ENCODE measurements at regions not wholly inside any gene's neighbourhood (a gene's known extent, or its start where the extent isn't known, plus 50 kb on each side); places are given as distances from the start of the nearest gene placed in this dataset.

DNA sequence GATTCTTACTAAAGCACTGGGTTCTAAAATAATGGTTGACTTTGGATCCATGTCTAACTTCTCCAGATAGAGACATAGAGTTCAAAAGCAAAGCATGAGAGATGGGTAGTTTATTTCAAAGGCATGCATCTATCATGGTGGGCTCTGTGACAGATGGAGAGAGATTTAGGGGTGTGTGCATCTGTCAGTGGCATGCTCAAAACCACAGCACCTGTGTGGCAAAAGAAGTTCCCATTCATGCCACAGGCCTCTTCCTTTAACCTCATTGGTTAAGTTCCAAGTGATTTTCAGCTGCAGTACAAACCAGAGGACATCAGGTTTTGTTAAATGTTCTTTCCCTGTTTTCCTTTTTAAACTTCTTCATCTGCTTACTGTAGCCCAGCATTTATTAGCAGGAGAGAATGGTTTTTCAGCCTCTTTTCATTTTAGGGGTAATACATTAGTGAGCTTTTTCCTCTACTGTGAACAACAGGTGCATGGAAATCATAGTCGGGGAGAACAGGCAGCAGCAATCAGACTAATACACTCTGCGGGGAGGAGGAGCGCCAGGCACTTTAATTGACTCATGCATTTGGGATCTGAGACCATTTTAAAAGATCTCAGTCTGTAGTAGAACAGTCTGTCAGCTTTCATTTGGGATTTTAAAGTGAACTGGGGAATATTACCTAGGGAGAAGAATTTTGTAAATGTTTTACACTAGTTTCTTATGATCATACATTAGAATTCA is 52.4 kb upstream of the UPP2 start:
- no peak for DNase-seq (ENCODE audit: low read depth in 2 of 2)

GRCh38 chr2:158048327-158048726 is 53.3 kb upstream of the UPP2 start:
- DNase-seq (ENCODE audit: low read depth in 2 of 2) = no peak

DNA sequence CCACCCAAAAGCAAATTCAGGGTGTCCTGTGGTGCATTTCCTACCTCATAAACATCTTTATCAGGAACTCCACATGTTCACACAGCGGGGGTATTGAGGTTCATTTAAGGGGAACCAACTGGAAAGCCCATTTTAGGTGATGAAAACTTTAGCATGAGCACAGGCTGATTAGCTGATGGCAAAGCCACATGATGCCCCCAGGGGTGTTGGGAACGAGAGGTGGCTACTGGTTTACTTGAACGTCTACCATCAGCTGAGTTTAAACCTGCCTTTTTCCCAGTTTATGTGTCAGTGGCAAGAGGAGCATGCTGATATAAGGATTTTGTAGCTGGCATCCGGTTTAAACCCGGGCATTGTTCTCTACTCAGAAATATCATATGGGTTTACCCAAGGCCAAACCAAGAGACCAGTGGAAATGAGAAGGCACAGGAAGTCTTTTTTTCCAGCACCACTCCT is 54.5 kb upstream of the UPP2 start:
- DNase-seq (ENCODE audit: low read depth in 2 of 2) = no peak

- DNase-seq (ENCODE audit: low read depth in 2 of 2) = no peak
These were observed 55.4 kb upstream of the UPP2 start for GRCh38 chr2:158046121-158046880.

DNA sequence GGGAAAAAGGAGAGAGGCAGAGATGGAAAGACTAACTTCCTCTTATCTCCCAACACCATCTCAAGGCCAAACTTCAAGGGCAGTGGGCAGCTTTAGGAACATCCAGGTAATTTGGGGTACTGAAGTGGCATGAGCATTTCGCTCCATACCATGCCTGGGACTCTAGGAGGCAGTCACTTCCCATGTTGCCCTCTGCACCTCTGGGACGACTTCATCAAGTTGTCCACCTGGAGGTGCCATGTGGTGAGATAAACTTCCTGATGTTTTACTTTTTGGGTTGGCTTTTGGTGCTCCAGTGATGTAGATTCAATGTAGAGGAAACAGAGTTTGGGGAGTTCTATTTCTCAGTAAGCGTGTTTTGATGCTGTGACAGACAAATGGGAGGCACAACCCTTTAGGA is 56.3 kb upstream of the UPP2 start:
- no peak for DNase-seq (ENCODE audit: low read depth in 2 of 2)

DNA sequence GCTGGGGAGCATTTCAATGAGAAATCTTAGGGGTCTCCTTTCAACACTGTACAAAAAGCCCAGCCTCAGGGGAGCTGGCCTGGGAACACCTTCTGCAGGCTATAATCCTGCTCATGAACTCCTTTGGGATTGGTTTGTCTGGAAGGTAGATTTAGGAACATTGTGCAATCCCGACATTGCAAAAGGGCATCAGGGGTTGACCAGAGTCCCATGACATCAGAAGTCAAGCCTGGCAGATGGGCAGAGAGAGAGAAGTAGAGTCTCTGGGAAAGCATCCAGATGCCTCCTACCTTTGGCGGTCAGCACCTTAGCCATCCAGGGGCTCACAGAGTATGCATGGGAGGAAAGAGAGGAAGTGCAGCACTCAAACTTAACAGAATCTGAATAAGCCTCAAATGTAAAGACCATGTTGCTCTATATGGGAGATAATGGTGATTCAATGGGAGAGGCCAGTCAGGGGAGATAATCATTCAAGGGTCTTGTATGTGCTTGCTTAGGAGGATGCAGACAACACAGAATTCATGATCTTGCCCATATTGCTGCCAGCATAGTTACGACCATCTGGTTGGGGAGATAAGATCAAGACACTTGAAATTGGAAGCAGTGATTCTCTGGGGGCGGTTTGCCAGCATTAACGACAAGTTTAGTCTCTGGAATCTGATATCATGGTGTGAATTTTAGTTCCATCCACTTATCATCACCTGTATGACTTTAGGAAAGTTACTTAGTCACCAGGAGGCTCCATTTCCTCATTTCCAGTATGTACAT is 58.3 kb upstream of the UPP2 start:
- no peak for DNase-seq (ENCODE audit: low read depth in 2 of 2)

DNA sequence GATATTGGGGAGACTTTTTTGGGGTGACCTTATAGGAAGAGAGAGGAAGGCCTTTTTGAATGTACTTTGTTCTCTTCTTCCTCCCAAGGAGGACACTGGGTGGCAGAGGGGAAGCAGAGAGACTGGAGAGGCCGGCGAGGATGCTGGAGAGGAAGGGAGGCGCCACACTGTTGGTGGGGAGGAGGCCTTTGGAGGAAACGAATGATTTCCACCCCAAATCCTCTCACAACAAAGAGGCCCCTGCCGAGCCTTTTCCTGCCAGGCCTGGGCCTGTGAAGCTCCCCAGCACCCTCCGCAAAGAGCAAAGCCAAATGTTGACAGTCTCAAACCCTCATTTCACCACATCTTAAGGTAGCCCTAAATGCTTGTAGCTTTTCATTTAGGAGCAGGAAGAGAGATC is 59.0 kb upstream of the UPP2 start:
- no peak for DNase-seq (ENCODE audit: low read depth in 2 of 2)

GRCh38 chr2:158042245-158042644 is 59.4 kb upstream of the UPP2 start:
- DNase-seq (ENCODE audit: low read depth in 2 of 2) = no peak

- DNase-seq (ENCODE audit: low read depth in 2 of 2) = no peak
These were observed 60.3 kb upstream of the UPP2 start for GRCh38 chr2:158041400-158041799.

GRCh38 chr2:158038901-158039300 is 62.8 kb upstream of the UPP2 start:
- DNase-seq (ENCODE audit: low read depth in 2 of 2) = no peak

- DNase-seq (ENCODE audit: low read depth in 2 of 2) = no peak
These were observed 67.3 kb upstream of the UPP2 start for GRCh38 chr2:158034198-158034866.

DNA sequence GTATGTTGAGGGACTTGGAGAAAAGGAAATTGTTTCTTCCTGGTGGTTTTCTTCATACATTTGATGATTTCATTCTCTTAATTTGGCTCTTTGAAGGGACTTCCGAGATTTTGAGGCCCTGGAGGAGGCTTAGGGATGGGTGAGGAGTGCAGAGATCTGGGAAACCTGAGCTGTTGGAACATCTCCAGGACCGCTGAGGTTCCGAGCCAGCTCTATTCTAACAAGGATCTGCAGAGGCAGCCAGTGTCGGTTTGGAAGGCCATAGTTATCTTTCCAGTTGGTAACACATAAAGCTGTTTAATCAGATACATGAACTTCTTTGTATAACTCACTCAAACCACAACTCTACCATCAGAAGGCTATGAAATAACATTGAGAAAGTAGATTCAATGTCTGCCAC is 70.3 kb upstream of the UPP2 start:
- no peak for DNase-seq (ENCODE audit: low read depth in 2 of 2)

DNA sequence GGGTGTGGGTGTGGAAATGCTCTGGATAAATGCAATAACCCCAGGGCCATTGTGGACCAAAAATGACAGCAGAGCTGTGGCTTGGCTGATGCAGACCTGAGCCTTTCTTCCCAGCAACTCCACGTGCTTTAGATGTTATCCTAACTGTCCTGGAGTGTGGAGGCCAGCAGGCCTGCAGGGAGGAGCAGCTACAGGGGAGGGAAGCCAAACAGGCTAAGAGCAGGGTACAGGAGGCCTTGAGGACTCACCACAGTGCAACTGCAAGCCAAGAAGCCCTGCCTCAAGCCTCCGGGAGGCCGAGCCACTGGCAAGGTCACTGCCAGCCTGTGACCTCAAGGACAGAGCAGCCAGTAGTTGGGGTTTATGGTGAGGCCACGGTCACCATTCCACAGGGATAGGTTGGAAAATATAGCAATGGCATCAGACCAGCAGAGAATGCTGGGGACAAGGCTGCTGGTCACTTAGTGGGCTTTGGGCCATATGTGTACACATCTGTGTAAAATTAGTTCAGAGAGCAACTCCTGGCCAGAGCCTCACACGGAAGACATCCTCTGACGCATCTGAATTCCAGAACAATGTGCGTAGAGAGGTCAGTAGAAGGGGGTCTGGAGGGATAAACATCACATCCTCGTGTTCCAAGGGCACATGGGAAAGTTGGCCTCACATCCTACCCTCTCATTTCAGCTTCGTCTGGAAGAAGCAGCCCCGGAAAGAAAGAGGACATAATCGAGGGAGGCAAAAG is 76.2 kb upstream of the UPP2 start:
- no peak for DNase-seq (ENCODE audit: low read depth in 2 of 2)

DNA sequence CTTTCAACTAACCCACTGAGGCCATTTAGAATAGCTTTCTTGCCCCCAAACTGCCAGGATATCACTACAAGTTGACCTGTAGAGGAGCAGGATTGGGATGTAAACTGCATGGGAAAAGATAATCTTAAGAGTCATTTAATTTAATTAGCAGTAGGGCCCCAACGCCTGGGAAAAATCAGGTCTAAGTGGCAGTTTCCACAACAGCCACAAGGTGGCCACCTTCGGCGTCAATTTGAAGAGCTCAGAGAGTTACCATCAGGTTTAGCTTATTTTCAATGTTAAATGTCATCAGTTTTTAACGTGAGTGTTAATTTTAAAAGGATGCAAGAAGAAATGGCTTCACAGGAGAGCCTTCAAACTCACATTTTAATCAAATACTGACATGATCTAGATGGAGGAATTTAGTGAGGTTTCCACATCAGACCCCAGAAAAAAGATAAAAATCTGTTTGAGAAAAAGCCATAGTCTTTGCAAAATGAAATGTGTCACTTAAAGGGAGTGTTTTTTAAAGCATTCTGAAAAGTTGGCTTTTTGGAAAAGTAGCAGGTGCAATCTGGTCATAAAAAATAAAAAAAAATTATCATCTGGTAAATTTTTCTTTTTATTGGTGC is 77.3 kb upstream of the UPP2 start:
- peak; percentile 14 to 45 for DNase-seq (ENCODE audit: low read depth in 2 of 2)

GRCh38 chr2:158022888-158023287 is 78.8 kb upstream of the UPP2 start:
- no peak for DNase-seq (ENCODE audit: low read depth in 2 of 2)

DNA sequence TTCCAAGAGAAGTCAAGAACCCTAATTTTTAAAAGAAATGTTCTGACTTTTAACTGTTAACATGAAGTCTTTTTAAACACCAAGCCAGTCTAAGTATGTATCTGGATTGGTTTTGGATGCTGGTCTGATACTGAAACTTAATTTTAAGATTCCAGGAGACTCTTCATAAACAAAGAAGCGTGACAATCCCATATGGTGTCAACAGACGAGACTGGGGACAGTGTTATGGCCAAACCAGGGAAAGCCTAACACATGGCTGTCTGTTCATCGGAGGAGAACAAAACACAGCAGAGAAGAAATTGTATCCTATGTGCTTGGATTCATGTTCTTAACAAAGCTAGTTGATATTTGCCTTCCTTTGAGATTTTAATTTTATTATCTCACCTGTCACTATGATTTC is 80.5 kb upstream of the UPP2 start:
- no peak for DNase-seq (ENCODE audit: low read depth in 2 of 2)

DNA sequence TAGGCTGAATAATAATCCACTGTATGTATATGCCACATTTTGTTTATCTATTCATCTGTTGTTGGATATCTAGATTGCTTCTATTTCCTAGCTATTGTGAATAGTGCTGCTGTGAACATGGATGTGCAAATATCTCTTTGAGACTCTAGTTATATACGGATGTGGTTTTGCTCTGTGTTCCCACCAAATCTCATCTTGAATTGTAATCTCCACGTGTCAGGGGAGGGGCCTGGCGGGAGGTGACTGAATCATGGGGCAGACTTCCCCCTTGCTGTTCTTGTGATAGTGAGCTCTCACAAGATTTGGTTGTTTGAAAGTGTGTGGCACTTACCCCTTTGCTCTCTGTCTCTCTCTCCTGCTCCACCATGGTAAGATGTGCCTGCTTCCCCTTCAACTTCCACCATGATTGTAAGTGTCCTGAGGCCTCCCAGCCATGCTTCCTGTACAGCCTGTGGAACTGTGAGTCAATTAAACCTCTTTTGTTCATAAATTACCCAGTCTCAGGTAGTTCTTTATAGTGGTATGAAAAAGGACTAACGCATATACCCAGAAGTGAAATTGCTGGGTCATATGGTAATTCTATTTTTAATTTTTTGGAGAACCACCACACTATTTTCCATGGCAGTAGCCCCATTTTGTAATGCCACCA is 86.1 kb upstream of the UPP2 start:
- no peak for DNase-seq (ENCODE audit: low read depth in 2 of 2)

GRCh38 chr2:158013891-158014290 is 87.8 kb upstream of the UPP2 start:
- no peak for DNase-seq (ENCODE audit: low read depth in 2 of 2)

GRCh38 chr2:158011055-158011771 is 90.5 kb upstream of the UPP2 start:
- no peak for DNase-seq (ENCODE audit: low read depth in 2 of 2)

DNA sequence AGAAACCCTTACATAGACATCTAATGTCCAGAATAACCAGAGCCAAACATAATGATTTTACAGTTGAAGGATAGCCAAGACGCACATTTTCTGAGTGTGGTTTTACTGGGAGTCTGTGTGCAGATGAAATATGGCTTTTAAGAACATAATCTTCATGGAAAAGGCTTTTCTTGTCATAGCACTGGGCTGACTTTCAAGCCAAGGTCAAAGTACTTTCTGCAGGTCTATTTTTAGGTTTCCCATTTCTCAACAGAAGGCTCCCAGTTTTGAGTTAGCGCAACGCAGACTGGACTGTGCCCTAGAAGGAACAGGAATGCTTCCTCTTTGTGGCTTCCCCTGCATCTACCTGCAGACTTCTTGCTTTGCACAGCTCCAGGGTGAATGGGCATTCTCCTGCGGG is 92.3 kb upstream of the UPP2 start:
- DNase-seq (ENCODE audit: low read depth in 2 of 2) = no peak

All from stimulated activated CD8-positive, alpha-beta memory T cell treated with anti-CD3 and anti-CD28 coated beads, Interleukin-2, amount 100 ng/mL, for 48 hours (primary cell).